AG09309 (cell line): ENCODE measurements at regions not wholly inside any gene's neighbourhood (a gene's known extent, or its start where the extent isn't known, plus 50 kb on each side); places are given as distances from the start of the nearest gene placed in this dataset.

Experiments
- DNase-seq: peaks from one replicate; pipeline ENCODE4 v3.0.0-alpha.2; 2010; ENCODE audit warnings: low read depth
- H3K4me3 ChIP-seq: 2 replicates; pipeline ENCODE4 v1.5.1; 2011; ENCODE audit warnings: mild to moderate bottlenecking, low read depth, low read length, moderate library complexity; ENCODE audit not compliant: control insufficient read depth
- CTCF ChIP-seq: IDR thresholded peaks from 2 replicates; pipeline ENCODE4 v1.5.1; 2011; ENCODE audit warnings: mild to moderate bottlenecking, low read depth, low read length, inconsistent platforms; ENCODE audit not compliant: insufficient read depth, control insufficient read depth; ENCODE audit errors: missing control alignments

- H3K4me3 ChIP-seq = no peak overlapping the region
Observed at GRCh38 chr20:52621401-52621800, 350.8 kb upstream of the TSHZ2 start.

GRCh38 chr20:52619671-52620070 is 352.5 kb upstream of the TSHZ2 start:
- H3K4me3 ChIP-seq = no peak overlapping the region
- TF ChIP-seq CTCF = no peak
- DNase-seq = no peak

More at GRCh38 chr20:52621401-52621800, 350.8 kb upstream of the TSHZ2 start:
- no peak for TF ChIP-seq CTCF
- DNase-seq = no peak

- no peak overlapping the region for H3K4me3 ChIP-seq
- no peak for DNase-seq
- no peak for TF ChIP-seq CTCF
Observed at GRCh38 chr20:52619101-52619500, 353.1 kb upstream of the TSHZ2 start.

- no peak overlapping the region for H3K4me3 ChIP-seq
- DNase-seq = no peak
- TF ChIP-seq CTCF = no peak
Observed at GRCh38 chr20:52616629-52617028, 355.5 kb upstream of the TSHZ2 start.

GRCh38 chr20:52614051-52614863 is 357.9 kb upstream of the TSHZ2 start:
- DNase-seq = no peak
- H3K4me3 ChIP-seq = no peak overlapping the region
- TF ChIP-seq CTCF = no peak

- TF ChIP-seq CTCF = no peak
- DNase-seq = peak; percentile 3
- H3K4me3 ChIP-seq = no peak overlapping the region
Observed at GRCh38 chr20:52612046-52612632, 360.0 kb upstream of the TSHZ2 start.

GRCh38 chr20:52610749-52611148 is 361.4 kb upstream of the TSHZ2 start:
- no peak overlapping the region for H3K4me3 ChIP-seq
- no peak for TF ChIP-seq CTCF
- no peak for DNase-seq
